Smooth muscle cell (in vitro differentiated cells): ENCODE measurements at regions not wholly inside any gene's neighbourhood (a gene's known extent, or its start where the extent isn't known, plus 50 kb on each side); places are given as distances from the start of the nearest gene placed in this dataset.
"Not testable (repeated sequence)": the region's sequence is repeated elsewhere in the genome, so short reads cannot be mapped to it uniquely, and the experiment has no call there.

Experiments used
- DNase-seq: peaks from one replicate; lab custom pipeline; 2025; ENCODE audit not compliant: unreplicated experiment; lab: John Stamatoyannopoulos, UW
- H2AFZ ChIP-seq: fragments of 200-600 bp; sonication (generic); 2 replicates; pipeline ENCODE4 v1.6.0; 2016; ENCODE audit warnings: antibody characterized with exemption, low read depth, mild to moderate bottlenecking
- H3F3A ChIP-seq: fragments of 200-600 bp; sonication (generic); 2 replicates; pipeline ENCODE4 v1.6.0; 2017; ENCODE audit warnings: antibody characterized with exemption, low read depth
- H3K27ac ChIP-seq: fragments of 200-600 bp; sonication (generic); 2 replicates; pipeline ENCODE4 v1.5.1; 2016; ENCODE audit warnings: low read depth, mild to moderate bottlenecking
- H3K27me3 ChIP-seq: fragments of 200-600 bp; sonication (generic); 2 replicates; pipeline ENCODE4 v1.6.1; 2016; ENCODE audit warnings: low read depth, mild to moderate bottlenecking
- H3K36me3 ChIP-seq: fragments of 200-600 bp; sonication (generic); 2 replicates; pipeline ENCODE4 v1.5.1; 2016; ENCODE audit warnings: low read depth
- H3K4me1 ChIP-seq: fragments of 200-600 bp; sonication (generic); 2 replicates; pipeline ENCODE4 v1.5.1; 2016; ENCODE audit warnings: low read depth
- H3K4me2 ChIP-seq: fragments of 200-600 bp; sonication (generic); 2 replicates; pipeline ENCODE4 v1.6.0; 2016; ENCODE audit warnings: mild to moderate bottlenecking
- H3K4me3 ChIP-seq: fragments of 200-600 bp; sonication (generic); 2 replicates; pipeline ENCODE4 v1.5.1; 2016; ENCODE audit warnings: mild to moderate bottlenecking
- H3K79me2 ChIP-seq: fragments of 200-600 bp; sonication (generic); 2 replicates; pipeline ENCODE4 v1.6.0; 2016; ENCODE audit warnings: low read depth, mild to moderate bottlenecking
- H3K9ac ChIP-seq: fragments of 200-600 bp; sonication (generic); 2 replicates; pipeline ENCODE4 v1.6.0; 2016; ENCODE audit warnings: low read depth
- H3K9me3 ChIP-seq: fragments of 200-600 bp; sonication (generic); replicated peaks from 2 replicates; pipeline ENCODE4 v1.5.1; 2016; ENCODE audit warnings: low read depth
- H4K20me1 ChIP-seq: fragments of 200-600 bp; sonication (generic); 2 replicates; pipeline ENCODE4 v1.6.0; 2016; ENCODE audit warnings: low read depth
- CTCF ChIP-seq: fragments of 200-600 bp; sonication (generic); IDR thresholded peaks from 2 replicates; pipeline ENCODE4 v1.5.1; 2017; ENCODE audit warnings: borderline replicate concordance, mild to moderate bottlenecking, antibody characterized with exemption; ENCODE audit not compliant: insufficient read depth, poor library complexity, severe bottlenecking
- WGBS: methylation state at CpG from one replicate; pipeline ENCODE4 v1.1.7; 2016; ENCODE audit warnings: low lambda C conversion rate; 5-methylcytosine and 5-hydroxymethylcytosine counted together

DNA sequence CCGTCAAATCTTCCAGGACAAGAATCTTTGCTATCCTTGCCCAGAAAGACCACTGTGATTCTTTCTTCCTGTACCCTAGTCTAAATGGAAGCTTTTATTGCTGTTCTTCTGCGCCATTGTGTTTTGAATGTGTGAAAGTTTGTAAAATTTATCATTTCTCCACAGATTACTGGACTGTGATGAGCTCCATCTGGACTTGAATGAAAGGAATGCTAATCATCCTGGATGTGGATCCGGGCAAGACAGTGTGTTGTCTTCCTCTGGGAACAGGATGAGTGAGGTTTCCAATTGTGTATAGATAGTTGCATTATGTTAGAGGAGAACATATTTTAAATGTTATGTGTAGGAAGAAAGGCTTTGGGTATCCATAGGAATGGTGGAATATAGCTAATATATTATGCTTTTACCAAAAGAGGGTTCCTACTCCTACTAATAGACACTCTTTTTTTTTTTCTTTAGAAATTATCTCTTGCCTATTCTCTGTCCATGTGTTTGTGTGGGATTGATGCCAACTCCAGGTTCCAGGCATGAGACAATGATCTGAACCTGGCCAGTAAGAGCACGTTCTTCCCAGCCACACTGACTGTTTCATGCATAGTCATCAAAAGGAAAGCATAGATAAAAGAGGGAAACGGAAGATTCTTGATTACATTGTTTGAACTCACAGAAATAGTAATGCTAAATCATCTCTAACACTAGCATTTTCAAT is 803.6 kb upstream of the ADGRL3 start:
- 78% methylated on average over 5 of the region's 5 CpGs for WGBS

GRCh38 chr4:60400593-60400992 is 799.5 kb upstream of the ADGRL3 start:
- no peaks in the 10 kb centered on the region for H3K27me3 ChIP-seq
- H3K36me3 ChIP-seq: no peaks in the 10 kb centered on the region
- no peak overlapping the region for H3K4me3 ChIP-seq

More for the DNA sequence above, 803.6 kb upstream of the ADGRL3 start:
- no peaks in the 10 kb centered on the region for H4K20me1 ChIP-seq
- no peak overlapping the region for H2AFZ ChIP-seq
- H3K9me3 ChIP-seq: no peaks in the 10 kb centered on the region
- TF ChIP-seq CTCF: no peak
- no peaks in the 10 kb centered on the region for H3K4me1 ChIP-seq
- no peaks in the 10 kb centered on the region for H3K36me3 ChIP-seq
- no peak overlapping the region for H3K27ac ChIP-seq
- no peak overlapping the region for H3K4me2 ChIP-seq
- H3K9ac ChIP-seq: no peak overlapping the region
- no peaks in the 10 kb centered on the region for H3K27me3 ChIP-seq
- no peak for DNase-seq
- no peaks in the 10 kb centered on the region for H3K79me2 ChIP-seq
- H3F3A ChIP-seq: no peaks in the 10 kb centered on the region
- no peak overlapping the region for H3K4me3 ChIP-seq

GRCh38 chr4:60404027-60404426 is 796.1 kb upstream of the ADGRL3 start:
- Histone ChIP-seq H3K9me3 (no peaks in the 10 kb centered on the region), H3K4me2 (no peak overlapping the region), H3K4me1 (no peaks in the 10 kb centered on the region), H3K27me3 (no peaks in the 10 kb centered on the region), H3K4me3 (no peak overlapping the region), H3K27ac (no peak overlapping the region), H3K9ac (no peak overlapping the region), H3K36me3 (no peaks in the 10 kb centered on the region), H4K20me1 (no peaks in the 10 kb centered on the region), H3F3A (no peaks in the 10 kb centered on the region), H3K79me2 (no peaks in the 10 kb centered on the region), H2AFZ (no peak overlapping the region)
- WGBS: 0% methylated on average over 1 of the region's 1 CpG
- no peak for DNase-seq
- TF ChIP-seq CTCF: no peak

More at GRCh38 chr4:60400593-60400992, 799.5 kb upstream of the ADGRL3 start:
- Histone ChIP-seq H3F3A (no peaks in the 10 kb centered on the region), H3K4me2 (no peak overlapping the region), H2AFZ (no peak overlapping the region), H3K4me1 (no peaks in the 10 kb centered on the region), H3K9ac (no peak overlapping the region), H4K20me1 (no peaks in the 10 kb centered on the region), H3K79me2 (no peaks in the 10 kb centered on the region), H3K9me3 (no peaks in the 10 kb centered on the region), H3K27ac (no peak overlapping the region)
- TF ChIP-seq CTCF: no peak
- no peak for DNase-seq
- 65% methylated on average over 2 of the region's 2 CpGs for WGBS

- H3K27ac ChIP-seq: no peak overlapping the region
- no peaks in the 10 kb centered on the region for H3K4me1 ChIP-seq
- no peak overlapping the region for H3K4me3 ChIP-seq
- no peak overlapping the region for H3K9ac ChIP-seq
- no peak for DNase-seq
- no peaks in the 10 kb centered on the region for H3K9me3 ChIP-seq
- H4K20me1 ChIP-seq: no peaks in the 10 kb centered on the region
- no peak overlapping the region for H3K4me2 ChIP-seq
- WGBS: 89% methylated on average over 4 of the region's 4 CpGs
- no peaks in the 10 kb centered on the region for H3F3A ChIP-seq
- H2AFZ ChIP-seq: no peak overlapping the region
- no peak for TF ChIP-seq CTCF
- H3K27me3 ChIP-seq: no peaks in the 10 kb centered on the region
- H3K36me3 ChIP-seq: no peaks in the 10 kb centered on the region
- no peaks in the 10 kb centered on the region for H3K79me2 ChIP-seq
These were observed 777.7 kb upstream of the ADGRL3 start for GRCh38 chr4:60422439-60422838.

DNA sequence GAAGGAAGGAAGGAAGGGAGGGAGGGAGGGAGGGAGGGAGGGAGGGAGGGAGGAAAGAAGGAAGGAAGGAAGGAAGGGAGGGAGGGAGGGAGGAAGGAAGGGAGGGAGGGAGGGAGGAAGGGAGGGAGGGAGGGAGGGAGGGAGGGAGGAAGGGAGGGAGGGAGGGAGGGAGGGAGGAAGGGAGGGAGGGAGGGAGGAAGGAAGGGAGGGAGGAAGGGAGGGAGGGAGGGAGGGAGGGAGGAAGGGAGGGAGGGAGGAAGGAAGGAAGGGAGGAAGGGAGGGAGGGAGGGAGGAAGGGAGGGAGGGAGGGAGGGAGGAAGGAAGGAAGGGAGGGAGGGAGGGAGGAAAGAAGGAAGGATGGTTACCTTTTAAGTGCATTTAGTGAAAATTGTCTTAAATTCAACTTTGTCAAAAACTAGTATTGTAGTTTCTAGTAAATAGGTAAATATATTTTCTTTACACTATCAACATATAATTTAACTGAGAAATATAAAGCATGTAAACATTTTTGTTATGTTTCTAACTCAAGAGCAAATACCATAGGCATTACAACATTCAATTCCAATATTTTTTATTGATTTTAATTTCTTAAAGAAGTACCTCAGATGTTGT is 776.4 kb upstream of the ADGRL3 start:
- H3K27me3 ChIP-seq, H3F3A ChIP-seq, H3K4me1 ChIP-seq, H4K20me1 ChIP-seq, H3K36me3 ChIP-seq, H3K4me2 ChIP-seq, H3K9me3 ChIP-seq, DNase-seq, H3K9ac ChIP-seq, H3K4me3 ChIP-seq, H3K79me2 ChIP-seq, H2AFZ ChIP-seq, H3K27ac ChIP-seq: not testable (repeated sequence)
